IMR-90 (cell line): ENCODE measurements at regions not wholly inside any gene's neighbourhood (a gene's known extent, or its start where the extent isn't known, plus 50 kb on each side); places are given as distances from the start of the nearest gene placed in this dataset.

Experiments
- ATAC-seq: fragments of 200-7000 bp; cut with Tn5 transposase; 2 replicates; pipeline ENCODE4 v1.9.1; 2020; ENCODE audit warnings: low read depth, mild to moderate bottlenecking, moderate library complexity
- BruUV-seq: library from RNA; stranded (reverse); fragments of 400-500 nt; replicated peaks from 2 replicates; lab custom pipeline; 2021; lab: Mats Ljungman, UMichigan
- CTCF ChIA-PET: fragments of 300-600 bp; formaldehyde crosslinking; extraction: SDS; loops from one replicate; lab custom pipeline; 2021; ENCODE audit warnings: antibody characterized with exemption; lab: Yijun Ruan, JAX
- POLR2A ChIA-PET: fragments of 300-600 bp; sonication (Branson Sonifier 250); formaldehyde crosslinking; loops from one replicate; lab custom pipeline; 2022; ENCODE audit warnings: antibody characterized with exemption; ENCODE audit not compliant: unreplicated experiment; lab: Charles Lee
- DNase-seq: peaks from one replicate; pipeline ENCODE4 v3.0.0; 2013
- H2AFZ ChIP-seq: replicated peaks from 2 replicates; pipeline ENCODE3; 2013; ENCODE audit warnings: low read length, mild to moderate bottlenecking; ENCODE audit not compliant: poor library complexity
- H2AK5ac ChIP-seq: 2 replicates; pipeline ENCODE4 v1.6.1; 2013; ENCODE audit warnings: low read depth, low read length, inconsistent platforms
- H2AK9ac ChIP-seq: replicated peaks from 2 replicates; pipeline ENCODE3; 2013; ENCODE audit warnings: mild to moderate bottlenecking, low read depth, low read length, moderate library complexity; ENCODE audit not compliant: poor library complexity
- H2BK120ac ChIP-seq: 2 replicates; pipeline ENCODE4 v1.6.1; 2013; ENCODE audit warnings: low read depth, low read length, inconsistent platforms
- H2BK15ac ChIP-seq: 3 replicates; pipeline ENCODE4 v1.6.1; 2013; ENCODE audit warnings: low read depth, low read length, inconsistent platforms
- H2BK20ac ChIP-seq: 2 replicates; pipeline ENCODE4 v1.6.1; 2013; ENCODE audit warnings: low read depth, mild to moderate bottlenecking, inconsistent platforms, low read length, moderate library complexity
- H2BK5ac ChIP-seq: 2 replicates; pipeline ENCODE4 v1.6.1; 2013; ENCODE audit warnings: mild to moderate bottlenecking, low read depth, low read length, inconsistent platforms; ENCODE audit not compliant: poor library complexity, severe bottlenecking
- H3K14ac ChIP-seq: replicated peaks from 2 replicates; pipeline ENCODE4 v1.6.1; 2013; ENCODE audit warnings: low read depth, low read length, inconsistent platforms
- H3K18ac ChIP-seq: 2 replicates; pipeline ENCODE4 v1.6.1; 2013; ENCODE audit warnings: low read depth, low read length, control low read depth
- H3K23ac ChIP-seq: 2 replicates; pipeline ENCODE4 v1.6.1; 2013; ENCODE audit warnings: low read depth, low read length, inconsistent platforms
- H3K27ac ChIP-seq: 2 replicates; pipeline ENCODE4 v1.5.1; 2013; ENCODE audit warnings: mild to moderate bottlenecking, control low read depth, low read length; ENCODE audit not compliant: insufficient read depth
- H3K27me3 ChIP-seq: 2 replicates; pipeline ENCODE4 v1.6.1; 2013; ENCODE audit warnings: low read length; ENCODE audit not compliant: control insufficient read depth, insufficient read depth
- H3K36me3 ChIP-seq: 2 replicates; pipeline ENCODE4 v1.6.1; 2013; ENCODE audit warnings: low read length, mixed read lengths; ENCODE audit not compliant: control insufficient read depth, insufficient read depth
- H3K4ac ChIP-seq: 2 replicates; pipeline ENCODE4 v1.6.1; 2013; ENCODE audit warnings: low read depth, low read length, inconsistent platforms
- H3K4me1 ChIP-seq: 2 replicates; pipeline ENCODE4 v1.6.1; 2013; ENCODE audit warnings: low read length, mixed read lengths; ENCODE audit not compliant: control insufficient read depth, insufficient read depth
- H3K4me2 ChIP-seq: 2 replicates; pipeline ENCODE4 v1.6.1; 2013; ENCODE audit warnings: low read depth, mild to moderate bottlenecking, control low read depth, low read length, moderate library complexity
- H3K4me3 ChIP-seq: 2 replicates; pipeline ENCODE4 v1.5.1; 2013; ENCODE audit warnings: low read depth, mild to moderate bottlenecking, control low read depth, low read length, moderate library complexity; ENCODE audit not compliant: insufficient read depth
- H3K56ac ChIP-seq: 2 replicates; pipeline ENCODE4 v1.6.1; 2013; ENCODE audit warnings: low read length, inconsistent platforms; ENCODE audit not compliant: insufficient read depth; ENCODE audit errors: extremely low read depth
- H3K79me1 ChIP-seq, 2 experiments: 2 replicates each; pipeline ENCODE4 v1.6.1; 2013; ENCODE audit warnings: low read length in 2 of 2, inconsistent platforms in 1 of 2, low read depth in 1 of 2
- H3K9ac ChIP-seq: 2 replicates; pipeline ENCODE4 v1.6.1; 2013; ENCODE audit warnings: low read depth, low read length, control low read depth
- H3K9me1 ChIP-seq: 2 replicates; pipeline ENCODE4 v1.6.1; 2013; ENCODE audit warnings: low read length, inconsistent platforms; ENCODE audit not compliant: insufficient read depth
- H3K9me3 ChIP-seq: 2 replicates; pipeline ENCODE4 v1.6.1; 2013; ENCODE audit warnings: low read length; ENCODE audit not compliant: control insufficient read depth, insufficient read depth
- H4K20me1 ChIP-seq: 2 replicates; pipeline ENCODE4 v1.6.1; 2013; ENCODE audit warnings: low read length, inconsistent platforms; ENCODE audit not compliant: insufficient read depth
- H4K5ac ChIP-seq: 2 replicates; pipeline ENCODE4 v1.6.1; 2013; ENCODE audit warnings: mild to moderate bottlenecking, low read depth, low read length, control low read depth
- H4K8ac ChIP-seq, 2 experiments: 2 replicates each; pipeline ENCODE4 v1.6.1; 2013; ENCODE audit warnings: low read depth in 2 of 2, low read length in 2 of 2, control low read depth in 1 of 2, inconsistent platforms in 1 of 2
- H4K91ac ChIP-seq: 2 replicates; pipeline ENCODE4 v1.6.1; 2013; ENCODE audit warnings: low read depth, low read length, inconsistent platforms; ENCODE audit not compliant: insufficient read depth
- FOS ChIP-seq: fragments of 150-350 bp; IDR thresholded peaks from 2 replicates; pipeline ENCODE4 v1.6.1; 2016; ENCODE audit warnings: low read depth, low read length
- POLR2A ChIP-seq: IDR thresholded peaks from 2 replicates; pipeline ENCODE4 v1.6.1; 2012; ENCODE audit warnings: mild to moderate bottlenecking, low read depth, low read length
- WGBS, 2 experiments: methylation state at CpG; one replicate each; pipeline versions ENCODE4 v1.1.5 to v1.1.7; 2013; ENCODE audit warnings: missing lambda C conversion rate in 2 of 2; ENCODE audit not compliant: insufficient read length in 1 of 2; ENCODE audit errors: extremely low coverage in 2 of 2; 5-methylcytosine and 5-hydroxymethylcytosine counted together
- dilution Hi-C: fragments of 300-500 bp; cut with HindIII; formaldehyde crosslinking; loops from one replicate; pipeline ENCODE4 v1.14.3; 2018; ENCODE audit warnings: low sequenced_read_pairs; ENCODE audit not compliant: unreplicated experiment
- in situ Hi-C: fragments of 300-500 bp; cut with MboI; formaldehyde crosslinking; loops from 3 replicates; pipeline ENCODE4 v1.14.3; 2019; ENCODE audit warnings: low sequenced_read_pairs, inconsistent platforms, mixed read lengths
- intact Hi-C: fragments of 100-400 bp; cut with micrococcal nuclease; formaldehyde crosslinking; loops from 2 replicates; pipeline ENCODE4 v1.10.0; 2022
- TF ChIP-seq, protein P1 (sequence below): fragments of 150-350 bp; IDR thresholded peaks from 2 replicates; pipeline ENCODE4 v1.6.1; 2016; ENCODE audit warnings: low read depth, mild to moderate bottlenecking, low read length, moderate library complexity, borderline replicate concordance
- TF ChIP-seq, protein P2 (sequence below): fragments of 150-350 bp; IDR thresholded peaks from 2 replicates; pipeline ENCODE4 v1.6.1; 2017; ENCODE audit warnings: mild to moderate bottlenecking, antibody characterized with exemption, low read length, low read depth

DNA sequence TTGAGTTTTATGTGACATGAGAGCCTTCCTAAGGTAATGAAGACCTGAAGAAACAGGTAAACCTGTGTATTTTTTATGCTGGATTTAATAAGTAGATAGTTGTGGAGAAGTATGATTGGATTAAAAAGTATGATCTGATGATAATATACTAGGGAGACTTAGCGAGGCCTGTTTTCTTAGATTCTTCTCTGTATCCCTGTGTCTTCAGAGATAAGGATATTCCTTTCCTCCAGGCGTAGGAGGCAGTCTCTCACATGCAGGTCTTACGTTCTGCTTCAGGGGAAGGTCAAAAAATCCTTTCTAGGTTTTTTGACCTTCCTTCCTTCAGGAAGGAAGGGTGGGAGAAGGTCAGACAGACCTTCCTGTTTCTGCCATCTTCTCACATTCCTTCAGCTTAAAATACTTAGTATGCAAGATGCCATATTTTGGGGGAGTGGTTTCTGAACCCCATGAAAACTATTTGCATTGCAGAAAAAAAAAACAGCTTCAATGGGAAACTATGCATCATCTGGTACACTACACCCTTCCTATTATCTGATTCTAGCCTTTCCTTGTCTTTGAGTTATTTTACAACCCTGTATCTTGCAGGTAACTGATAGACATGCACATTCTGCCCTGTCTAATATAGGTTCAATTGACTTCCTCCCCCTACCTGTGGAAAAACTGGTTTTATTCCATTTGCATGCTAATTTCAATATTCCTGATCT is 57.3 kb upstream of the ZNF608 start:
- ATAC-seq (no peak), DNase-seq (no peak)
- intact Hi-C loops = no loop called here
- CTCF ChIA-PET = no interaction called here
- no peak overlapping the region for H2BK20ac ChIP-seq
- H4K8ac ChIP-seq = no peak overlapping the region
- H3K27ac ChIP-seq = no peak overlapping the region
- no peak overlapping the region for H3K4me3 ChIP-seq
- no peak overlapping the region for H3K56ac ChIP-seq
- H3K36me3 ChIP-seq = no peaks in the 10 kb centered on the region
- H3K4me1 ChIP-seq = peaks cover 2% of the 10 kb centered on the region; the same call in 1 of the 2 replicates
- H3K18ac ChIP-seq = no peak overlapping the region
- H3K23ac ChIP-seq = no peak overlapping the region
- POLR2A ChIA-PET = no interaction called here
- in situ Hi-C loops = no loop called here
- WGBS, 2 experiments = no CpG with 5 or more reads among the region's 3 CpGs
- no peaks in the 10 kb centered on the region for H3K27me3 ChIP-seq
- H3K14ac ChIP-seq = no peak overlapping the region
- no peak overlapping the region for H2BK120ac ChIP-seq
- BruUV-seq = no TSS peak
- no peak overlapping the region for H2AFZ ChIP-seq
- H4K91ac ChIP-seq = no peak overlapping the region
- no peak overlapping the region for H2BK15ac ChIP-seq
- H3K9me1 ChIP-seq = no peaks in the 10 kb centered on the region
- H2AK9ac ChIP-seq = no peak overlapping the region
- no peak overlapping the region for H3K4me2 ChIP-seq
- dilution Hi-C loops = no loop called here
- H4K20me1 ChIP-seq = no peaks in the 10 kb centered on the region
- H2AK5ac ChIP-seq = no peak overlapping the region
- no peaks in the 10 kb centered on the region for H3K9me3 ChIP-seq
- H4K5ac ChIP-seq = no peak overlapping the region
- H3K9ac ChIP-seq = no peak overlapping the region
- H2BK5ac ChIP-seq = no peak overlapping the region
- TF ChIP-seq, protein P1, sequence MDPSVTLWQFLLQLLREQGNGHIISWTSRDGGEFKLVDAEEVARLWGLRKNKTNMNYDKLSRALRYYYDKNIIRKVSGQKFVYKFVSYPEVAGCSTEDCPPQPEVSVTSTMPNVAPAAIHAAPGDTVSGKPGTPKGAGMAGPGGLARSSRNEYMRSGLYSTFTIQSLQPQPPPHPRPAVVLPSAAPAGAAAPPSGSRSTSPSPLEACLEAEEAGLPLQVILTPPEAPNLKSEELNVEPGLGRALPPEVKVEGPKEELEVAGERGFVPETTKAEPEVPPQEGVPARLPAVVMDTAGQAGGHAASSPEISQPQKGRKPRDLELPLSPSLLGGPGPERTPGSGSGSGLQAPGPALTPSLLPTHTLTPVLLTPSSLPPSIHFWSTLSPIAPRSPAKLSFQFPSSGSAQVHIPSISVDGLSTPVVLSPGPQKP = no peak
- TF ChIP-seq FOS (no peak), POLR2A (no peak)
- TF ChIP-seq, protein P2, sequence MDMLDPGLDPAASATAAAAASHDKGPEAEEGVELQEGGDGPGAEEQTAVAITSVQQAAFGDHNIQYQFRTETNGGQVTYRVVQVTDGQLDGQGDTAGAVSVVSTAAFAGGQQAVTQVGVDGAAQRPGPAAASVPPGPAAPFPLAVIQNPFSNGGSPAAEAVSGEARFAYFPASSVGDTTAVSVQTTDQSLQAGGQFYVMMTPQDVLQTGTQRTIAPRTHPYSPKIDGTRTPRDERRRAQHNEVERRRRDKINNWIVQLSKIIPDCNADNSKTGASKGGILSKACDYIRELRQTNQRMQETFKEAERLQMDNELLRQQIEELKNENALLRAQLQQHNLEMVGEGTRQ = no peak
- no peak overlapping the region for H3K4ac ChIP-seq
- no peaks in the 10 kb centered on the region for H3K79me1 ChIP-seq
